GM19239 (cell line): ENCODE measurements at regions not wholly inside any gene's neighbourhood (a gene's known extent, or its start where the extent isn't known, plus 50 kb on each side); places are given as distances from the start of the nearest gene placed in this dataset.
"Not testable (repeated sequence)": the region's sequence is repeated elsewhere in the genome, so short reads cannot be mapped to it uniquely, and the experiment has no call there.

Experiments
- DNase-seq: peaks from one replicate; pipeline ENCODE4 v3.0.0; 2011; ENCODE audit warnings: low spot score; ENCODE audit not compliant: insufficient read length
- FAIRE-seq: peaks from 2 replicates; lab custom pipeline; 2011; peaks lifted over from hg19 to GRCh38; lab: Jason Lieb, UNC

GRCh38 chr6:1016329-1017302 lies 295.3 kb upstream of the FOXQ1 start:
- FAIRE-seq (no peak), DNase-seq (no peak)

- no peak for DNase-seq
- no peak for FAIRE-seq
These were observed 296.1 kb upstream of the FOXQ1 start for GRCh38 chr6:1015825-1016224.

GRCh38 chr6:1014431-1014807 lies 297.5 kb upstream of the FOXQ1 start:
- DNase-seq (no peak), FAIRE-seq (no peak)

GRCh38 chr6:1013656-1014430 lies 298.1 kb upstream of the FOXQ1 start:
- FAIRE-seq (no peak), DNase-seq (no peak)

GRCh38 chr6:1009103-1009502 lies 302.8 kb upstream of the FOXQ1 start:
- DNase-seq (no peak), FAIRE-seq (no peak)

GRCh38 chr6:1007159-1007558 lies 304.7 kb upstream of the FOXQ1 start:
- no peak for FAIRE-seq
- no peak for DNase-seq

- FAIRE-seq (no peak), DNase-seq (no peak)
These were observed 306.8 kb upstream of the FOXQ1 start for GRCh38 chr6:1004885-1005630.

- no peak for FAIRE-seq
- DNase-seq: no peak
These were observed 308.3 kb upstream of the FOXQ1 start for GRCh38 chr6:1003394-1004160.

- DNase-seq (no peak), FAIRE-seq (no peak)
These were observed 308.9 kb upstream of the FOXQ1 start for GRCh38 chr6:1002989-1003388.

GRCh38 chr6:1001655-1002349 lies 308.9 kb upstream of the EXOC2 start:
- no peak for FAIRE-seq
- DNase-seq: peak; percentile 12

GRCh38 chr6:999552-999951 lies 306.6 kb upstream of the EXOC2 start:
- no peak for DNase-seq
- no peak for FAIRE-seq

GRCh38 chr6:998551-998950 lies 305.6 kb upstream of the EXOC2 start:
- FAIRE-seq: no peak
- no peak for DNase-seq

GRCh38 chr6:996271-996852 lies 303.4 kb upstream of the EXOC2 start:
- no peak for FAIRE-seq
- DNase-seq: no peak

- FAIRE-seq (no peak), DNase-seq (no peak)
These were observed 298.3 kb upstream of the EXOC2 start for GRCh38 chr6:991192-991591.

GRCh38 chr6:984031-984430 lies 291.1 kb upstream of the EXOC2 start:
- DNase-seq (no peak), FAIRE-seq (no peak)

GRCh38 chr6:978937-979685 lies 286.2 kb upstream of the EXOC2 start:
- no peak for FAIRE-seq
- DNase-seq: no peak

GRCh38 chr6:977226-977625 lies 284.3 kb upstream of the EXOC2 start:
- not testable (repeated sequence) for FAIRE-seq, DNase-seq

- no peak for DNase-seq
- no peak for FAIRE-seq
These were observed 279.2 kb upstream of the EXOC2 start for GRCh38 chr6:971981-972640.
